HepG2 (cell line): ENCODE measurements at regions not wholly inside any gene's neighbourhood (a gene's known extent, or its start where the extent isn't known, plus 50 kb on each side); places are given as distances from the start of the nearest gene placed in this dataset.
"Not testable (repeated sequence)": the region's sequence is repeated elsewhere in the genome, so short reads cannot be mapped to it uniquely, and the experiment has no call there.

Source experiments
- CC2D1A ChIP-seq: sonication (generic); formaldehyde crosslinking; IDR thresholded peaks from 2 replicates; pipeline ENCODE4 v1.8.1; 2023; ENCODE audit warnings: mild to moderate bottlenecking, missing genetic modification reagents
- CTCF ChIP-seq: sonication (generic); formaldehyde crosslinking; IDR thresholded peaks from 2 replicates; pipeline ENCODE4 v1.5.0; 2020; ENCODE audit warnings: mild to moderate bottlenecking, missing genetic modification reagents, moderate library complexity
- EZH2 ChIP-seq: conservative IDR thresholded peaks from 2 replicates; pipeline ENCODE4 v1.6.1; 2012; ENCODE audit warnings: mild to moderate bottlenecking, low read depth, low read length, moderate library complexity
- MAX ChIP-seq: IDR thresholded peaks from 2 replicates; pipeline ENCODE4 v1.6.1; 2012; ENCODE audit warnings: inconsistent platforms
- MYC ChIP-seq: sonication (generic); formaldehyde crosslinking; IDR thresholded peaks from 2 replicates; pipeline ENCODE4 v1.9.0; 2021; ENCODE audit warnings: missing genetic modification reagents, borderline replicate concordance
- MYNN ChIP-seq: sonication (generic); formaldehyde crosslinking; IDR thresholded peaks from 2 replicates; pipeline ENCODE4 v1.4.0; 2020; ENCODE audit warnings: mild to moderate bottlenecking, low read depth, missing genetic modification reagents
- NFE2L2 ChIP-seq: fragments of 150-350 bp; IDR thresholded peaks from 2 replicates; pipeline ENCODE4 v1.6.1; 2014; ENCODE audit warnings: low read length
- NR2F1 ChIP-seq, 2 experiments: fragments of 450-650 bp in 1 of 2; formaldehyde crosslinking in 1 of 2; IDR thresholded peaks; 2 replicates each; pipeline versions ENCODE4 v1.5.0 to v1.6.1; 2016 to 2020; ENCODE audit warnings: mild to moderate bottlenecking in 1 of 2, missing compliant biosample characterization in 1 of 2, missing genetic modification reagents in 1 of 2, moderate library complexity in 1 of 2
- POLR2A ChIP-seq, 2 experiments: IDR thresholded peaks; 2 replicates each; pipeline ENCODE4 v1.6.1; 2011; ENCODE audit warnings: low read depth in 2 of 2, low read length in 2 of 2, mild to moderate bottlenecking in 1 of 2, moderate library complexity in 1 of 2; ENCODE audit not compliant: insufficient read depth in 1 of 2
- TBP ChIP-seq: sonication (generic); formaldehyde crosslinking; IDR thresholded peaks from 2 replicates; pipeline ENCODE4 v1.5.0; 2020; ENCODE audit warnings: missing genetic modification reagents
- ZNF10 ChIP-seq: sonication (generic); formaldehyde crosslinking; IDR thresholded peaks from 2 replicates; pipeline ENCODE4 v1.4.0; 2020; ENCODE audit warnings: mild to moderate bottlenecking, low read depth, missing genetic modification reagents, borderline replicate concordance
- ZNF746 ChIP-seq: sonication (generic); formaldehyde crosslinking; IDR thresholded peaks from 2 replicates; pipeline ENCODE4 v1.8.0; 2022; ENCODE audit warnings: mild to moderate bottlenecking, missing genetic modification reagents

- not testable (repeated sequence) for TF ChIP-seq CTCF (CRISPR knock-in tag); TBP (CRISPR knock-in tag); NR2F1 (CRISPR knock-in tag; IDR thresholded peaks at IDR 0.05); MYNN (CRISPR knock-in tag); NFE2L2; POLR2A (IDR thresholded peaks at IDR 0.05; ENCODE audit: insufficient read depth in 1 of 2, low read depth in 2 of 2, low read length in 2 of 2); ZNF746 (CRISPR knock-in tag); MYC (CRISPR knock-in tag); CC2D1A; EZH2; ZNF10 (CRISPR knock-in tag); MAX
Measured at GRCh38 chr2:167809799-167810198, 437.6 kb downstream of the STK39 start.
